DMS114 treated with DMSO at 0.1 percent for 48 hours (cell line): ENCODE measurements at regions not wholly inside any gene's neighbourhood (a gene's known extent, or its start where the extent isn't known, plus 50 kb on each side); places are given as distances from the start of the nearest gene placed in this dataset.

Source experiments
- DNase-seq: peaks from one replicate; lab custom pipeline; 2025; ENCODE audit not compliant: unreplicated experiment; lab: John Stamatoyannopoulos, UW

GRCh38 chr20:24773751-24774201, 175.3 kb upstream of the CST7 start:
- DNase-seq: no peak

- no peak for DNase-seq
These were observed 173.1 kb upstream of the CST7 start for GRCh38 chr20:24775966-24776365.

GRCh38 chr20:24776755-24777271, 172.3 kb upstream of the CST7 start:
- DNase-seq: no peak

- no peak for DNase-seq
These were observed 171.3 kb upstream of the CST7 start for GRCh38 chr20:24777746-24778145.

- DNase-seq: no peak
These were observed 170.5 kb upstream of the CST7 start for GRCh38 chr20:24778585-24779031.

- no peak for DNase-seq
These were observed 169.9 kb upstream of the CST7 start for GRCh38 chr20:24779131-24779530.

- DNase-seq: no peak
These were observed 169.1 kb upstream of the CST7 start for GRCh38 chr20:24779946-24780345.

- DNase-seq: no peak
These were observed 168.2 kb upstream of the CST7 start for GRCh38 chr20:24780674-24781417.

- DNase-seq: peak; percentile 4
These were observed 167.6 kb upstream of the CST7 start for GRCh38 chr20:24781418-24781980.

GRCh38 chr20:24782301-24782700, 166.8 kb upstream of the CST7 start:
- no peak for DNase-seq

- DNase-seq: no peak
These were observed 166.1 kb upstream of the CST7 start for GRCh38 chr20:24782801-24783630.

- DNase-seq: no peak
These were observed 165.2 kb upstream of the CST7 start for GRCh38 chr20:24783631-24784492.

- no peak for DNase-seq
These were observed 164.5 kb upstream of the CST7 start for GRCh38 chr20:24784607-24785006.

GRCh38 chr20:24785141-24786110, 163.6 kb upstream of the CST7 start:
- DNase-seq: no peak

- no peak for DNase-seq
These were observed 163.0 kb upstream of the CST7 start for GRCh38 chr20:24786111-24786495.

- DNase-seq: no peak
These were observed 162.4 kb upstream of the CST7 start for GRCh38 chr20:24786646-24787045.

- no peak for DNase-seq
These were observed 162.0 kb upstream of the CST7 start for GRCh38 chr20:24787071-24787470.

GRCh38 chr20:24787621-24788020, 161.4 kb upstream of the CST7 start:
- no peak for DNase-seq

- no peak for DNase-seq
These were observed 159.2 kb upstream of the CST7 start for GRCh38 chr20:24789877-24790276.
